A549 (cell line): ENCODE measurements at regions not wholly inside any gene's neighbourhood (a gene's known extent, or its start where the extent isn't known, plus 50 kb on each side); places are given as distances from the start of the nearest gene placed in this dataset.

Source experiments
- BHLHE40 ChIP-seq: IDR thresholded peaks from 2 replicates; pipeline ENCODE4 v1.6.1; 2012; ENCODE audit warnings: low read depth, low read length, inconsistent platforms
- EP300 ChIP-seq, 2 experiments: fragments of >200 bp; sonication (Bioruptor Twin); formaldehyde crosslinking; IDR thresholded peaks; 2 replicates in 1 of 2; 3 replicates in 1 of 2; pipeline ENCODE4 v1.6.1; 2016 to 2017
- JUNB ChIP-seq: fragments of >200 bp; sonication (Bioruptor Twin); formaldehyde crosslinking; IDR thresholded peaks from 2 replicates; pipeline ENCODE4 v1.6.1; 2016
- MAFK ChIP-seq: fragments of 450-650 bp; IDR thresholded peaks from 2 replicates; pipeline ENCODE4 v1.6.1; 2014; ENCODE audit not compliant: partially characterized antibody
- REST ChIP-seq: fragments of 200-600 bp; sonication (generic); IDR thresholded peaks from 2 replicates; pipeline ENCODE4 v1.6.1; 2016; ENCODE audit warnings: antibody characterized with exemption, mild to moderate bottlenecking, moderate library complexity
- SREBF2 ChIP-seq: fragments of 450-650 bp; IDR thresholded peaks from 2 replicates; pipeline ENCODE4 v1.6.1; 2014; ENCODE audit warnings: mild to moderate bottlenecking, moderate library complexity
- TF ChIP-seq, protein P1 (sequence below): fragments of >200 bp; sonication (Bioruptor Twin); formaldehyde crosslinking; IDR thresholded peaks from 3 replicates; pipeline ENCODE4 v1.5.1; 2016
- TF ChIP-seq, protein P2 (sequence below): fragments of 250-450 bp; sonication (Bioruptor Pico); IDR thresholded peaks from 2 replicates; pipeline ENCODE4 v1.5.0; 2021; ENCODE audit warnings: mild to moderate bottlenecking, moderate library complexity, borderline replicate concordance

- TF ChIP-seq, protein P1, sequence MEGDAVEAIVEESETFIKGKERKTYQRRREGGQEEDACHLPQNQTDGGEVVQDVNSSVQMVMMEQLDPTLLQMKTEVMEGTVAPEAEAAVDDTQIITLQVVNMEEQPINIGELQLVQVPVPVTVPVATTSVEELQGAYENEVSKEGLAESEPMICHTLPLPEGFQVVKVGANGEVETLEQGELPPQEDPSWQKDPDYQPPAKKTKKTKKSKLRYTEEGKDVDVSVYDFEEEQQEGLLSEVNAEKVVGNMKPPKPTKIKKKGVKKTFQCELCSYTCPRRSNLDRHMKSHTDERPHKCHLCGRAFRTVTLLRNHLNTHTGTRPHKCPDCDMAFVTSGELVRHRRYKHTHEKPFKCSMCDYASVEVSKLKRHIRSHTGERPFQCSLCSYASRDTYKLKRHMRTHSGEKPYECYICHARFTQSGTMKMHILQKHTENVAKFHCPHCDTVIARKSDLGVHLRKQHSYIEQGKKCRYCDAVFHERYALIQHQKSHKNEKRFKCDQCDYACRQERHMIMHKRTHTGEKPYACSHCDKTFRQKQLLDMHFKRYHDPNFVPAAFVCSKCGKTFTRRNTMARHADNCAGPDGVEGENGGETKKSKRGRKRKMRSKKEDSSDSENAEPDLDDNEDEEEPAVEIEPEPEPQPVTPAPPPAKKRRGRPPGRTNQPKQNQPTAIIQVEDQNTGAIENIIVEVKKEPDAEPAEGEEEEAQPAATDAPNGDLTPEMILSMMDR: no peak
- TF ChIP-seq MAFK (no peak), JUNB (no peak), BHLHE40 (no peak), REST (no peak), SREBF2 (no peak), EP300 (IDR thresholded peaks at IDR 0.05) (no peak)
- TF ChIP-seq, protein P2, sequence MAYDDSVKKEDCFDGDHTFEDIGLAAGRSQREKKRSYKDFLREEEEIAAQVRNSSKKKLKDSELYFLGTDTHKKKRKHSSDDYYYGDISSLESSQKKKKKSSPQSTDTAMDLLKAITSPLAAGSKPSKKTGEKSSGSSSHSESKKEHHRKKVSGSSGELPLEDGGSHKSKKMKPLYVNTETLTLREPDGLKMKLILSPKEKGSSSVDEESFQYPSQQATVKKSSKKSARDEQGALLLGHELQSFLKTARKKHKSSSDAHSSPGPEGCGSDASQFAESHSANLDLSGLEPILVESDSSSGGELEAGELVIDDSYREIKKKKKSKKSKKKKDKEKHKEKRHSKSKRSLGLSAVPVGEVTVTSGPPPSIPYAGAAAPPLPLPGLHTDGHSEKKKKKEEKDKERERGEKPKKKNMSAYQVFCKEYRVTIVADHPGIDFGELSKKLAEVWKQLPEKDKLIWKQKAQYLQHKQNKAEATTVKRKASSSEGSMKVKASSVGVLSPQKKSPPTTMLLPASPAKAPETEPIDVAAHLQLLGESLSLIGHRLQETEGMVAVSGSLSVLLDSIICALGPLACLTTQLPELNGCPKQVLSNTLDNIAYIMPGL (CRISPR knock-in tag): no peak
Observed at GRCh38 chr15:95558916-95559315, 771.6 kb upstream of the NR2F2 start.
